CD14-positive monocyte (primary cell): ENCODE measurements at regions not wholly inside any gene's neighbourhood (a gene's known extent, or its start where the extent isn't known, plus 50 kb on each side); places are given as distances from the start of the nearest gene placed in this dataset.

ENCODE experiments used
- DNase-seq, 3 donors: peaks; one replicate each; pipeline ENCODE4 v3.0.0-alpha.2; 2011 to 2022
- H2AFZ ChIP-seq: 2 replicates; pipeline ENCODE4 v1.6.0; 2012; ENCODE audit warnings: mild to moderate bottlenecking, low read depth, low read length, inconsistent platforms; ENCODE audit not compliant: insufficient read depth, poor library complexity, severe bottlenecking
- H3K27ac ChIP-seq, 2 donors: 1 replicate in 1 of 2; 2 replicates in 1 of 2; pipeline ENCODE4 v1.5.1; 2012 to 2013; ENCODE audit warnings: low read length in 2 of 2, control low read depth in 1 of 2, inconsistent platforms in 1 of 2, low read depth in 1 of 2, mild to moderate bottlenecking in 1 of 2
- H3K27me3 ChIP-seq, 2 donors: one replicate each; pipeline versions ENCODE4 v1.6.0 to v1.6.1; 2011 to 2013; ENCODE audit warnings: low read length in 2 of 2; ENCODE audit not compliant: control insufficient read depth in 2 of 2, insufficient read depth in 2 of 2
- H3K36me3 ChIP-seq, 2 donors: replicated peaks in 1 of 2; 1 replicate in 1 of 2; 2 replicates in 1 of 2; pipeline versions ENCODE4 v1.5.1 to v1.6.1; 2012 to 2013; ENCODE audit warnings: low read length in 2 of 2, control low read depth in 1 of 2, inconsistent platforms in 1 of 2, mild to moderate bottlenecking in 1 of 2; ENCODE audit not compliant: insufficient read depth in 2 of 2, control insufficient read depth in 1 of 2
- H3K4me1 ChIP-seq, 2 donors: 1 replicate in 1 of 2; 2 replicates in 1 of 2; pipeline versions ENCODE4 v1.5.1 to v1.6.1; 2012 to 2013; ENCODE audit warnings: low read length in 2 of 2, control low read depth in 1 of 2, inconsistent platforms in 1 of 2, mild to moderate bottlenecking in 1 of 2, moderate library complexity in 1 of 2; ENCODE audit not compliant: insufficient read depth in 2 of 2, control insufficient read depth in 1 of 2
- H3K4me2 ChIP-seq: replicated peaks from 2 replicates; pipeline ENCODE3; 2012; ENCODE audit warnings: low read length, moderate library complexity, mild to moderate bottlenecking; ENCODE audit not compliant: poor library complexity, severe bottlenecking; ENCODE audit errors: extremely low read depth
- H3K4me3 ChIP-seq, 3 experiments: fragments of 200-600 bp in 1 of 3; sonication (generic) in 1 of 3; replicated peaks in 1 of 3; 1 replicate in 2 of 3; 2 replicates in 1 of 3; pipeline ENCODE4 v1.5.1; 2011 to 2013; ENCODE audit warnings: low read length in 3 of 3, mild to moderate bottlenecking in 3 of 3, control low read depth in 2 of 3, low read depth in 2 of 3, inconsistent platforms in 1 of 3, moderate library complexity in 1 of 3
- H3K79me2 ChIP-seq: 2 replicates; pipeline ENCODE4 v1.6.0; 2012; ENCODE audit warnings: mild to moderate bottlenecking, control low read depth, inconsistent platforms, low read length, moderate library complexity; ENCODE audit not compliant: insufficient read depth
- H3K9ac ChIP-seq: 2 replicates; pipeline ENCODE4 v1.6.0; 2017; ENCODE audit warnings: low read length, mild to moderate bottlenecking; ENCODE audit not compliant: insufficient read depth, poor library complexity, severe bottlenecking
- H3K9me3 ChIP-seq, 2 donors: replicated peaks in 1 of 2; 1 replicate in 1 of 2; 2 replicates in 1 of 2; pipeline versions ENCODE4 v1.5.1 to v1.6.1; 2012 to 2013; ENCODE audit warnings: low read length in 2 of 2, control low read depth in 1 of 2; ENCODE audit not compliant: control insufficient read depth in 1 of 2, insufficient read depth in 1 of 2
- H4K20me1 ChIP-seq: 2 replicates; pipeline ENCODE4 v1.6.0; 2012; ENCODE audit warnings: mild to moderate bottlenecking, low read length, control low read depth, moderate library complexity; ENCODE audit not compliant: insufficient read depth
- H3K27ac Mint-ChIP-seq, 7 donors: one replicate each; pipeline ENCODE4 v1.8.0; 2020; ENCODE audit warnings: mild to moderate bottlenecking in 7 of 7, mixed read lengths in 7 of 7, moderate library complexity in 6 of 7, inconsistent platforms in 2 of 7
- H3K27me3 Mint-ChIP-seq, 3 donors: one replicate each; pipeline ENCODE4 v1.8.0; 2021 to 2022; ENCODE audit warnings: low read depth in 3 of 3, mild to moderate bottlenecking in 3 of 3, mixed read lengths in 3 of 3, moderate library complexity in 3 of 3, inconsistent platforms in 1 of 3
- H3K36me3 Mint-ChIP-seq, 2 donors: one replicate each; pipeline ENCODE4 v1.8.0; 2020; ENCODE audit warnings: mixed read lengths in 2 of 2, inconsistent platforms in 1 of 2, mild to moderate bottlenecking in 1 of 2
- H3K4me1 Mint-ChIP-seq: one replicate; pipeline ENCODE4 v1.8.0; 2020; ENCODE audit warnings: mild to moderate bottlenecking, mixed read lengths
- H3K4me3 Mint-ChIP-seq, 2 donors: one replicate each; pipeline ENCODE4 v1.8.0; 2020; ENCODE audit warnings: mild to moderate bottlenecking in 2 of 2, mixed read lengths in 2 of 2, moderate library complexity in 1 of 2
- H3K9me3 Mint-ChIP-seq, 7 donors: one replicate each; pipeline ENCODE4 v1.8.0; 2020 to 2022; ENCODE audit warnings: mixed read lengths in 7 of 7, mild to moderate bottlenecking in 6 of 7, moderate library complexity in 6 of 7, inconsistent platforms in 2 of 7
- WGBS: methylation state at CpG from one replicate; pipeline ENCODE4 v1.1.5; 2013; ENCODE audit warnings: missing lambda C conversion rate; ENCODE audit not compliant: insufficient coverage; 5-methylcytosine and 5-hydroxymethylcytosine counted together
- intact Hi-C, 2 donors: fragments of 100-400 bp; cut with micrococcal nuclease; formaldehyde crosslinking; loops; one replicate each; pipeline versions ENCODE4 v1.15.0 to v1.15.1; 2023
- TF ChIP-seq, protein P1 (sequence below): fragments of 200-600 bp; IDR thresholded peaks from one replicate; pipeline ENCODE4 v1.8.0; 2022; ENCODE audit warnings: antibody characterized with exemption, mild to moderate bottlenecking

DNA sequence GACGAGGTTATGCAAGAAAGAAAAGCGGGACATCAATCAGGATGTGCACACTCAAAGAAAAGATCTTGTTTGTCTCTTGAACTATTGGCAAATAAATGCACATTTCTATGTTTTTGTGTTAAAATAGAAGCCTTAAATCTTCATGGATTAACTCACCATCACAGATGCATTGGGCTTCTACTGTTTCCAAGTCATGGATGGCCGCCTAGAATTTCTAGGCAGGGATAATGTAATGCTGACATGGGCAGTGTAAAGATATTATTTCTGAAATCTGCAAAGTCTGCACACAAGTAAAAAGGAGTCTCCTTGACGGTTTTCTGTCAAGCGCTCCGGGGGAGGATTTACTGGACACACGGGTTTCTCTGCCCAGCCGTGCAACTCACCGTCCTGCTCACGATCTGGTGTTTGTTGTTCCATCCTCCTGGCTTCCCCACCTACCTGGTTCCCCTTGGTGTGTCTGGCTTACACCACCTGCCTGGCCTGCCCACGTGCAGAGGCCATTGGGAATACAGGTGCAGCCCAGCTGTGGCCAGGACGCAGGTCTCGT is 103.3 kb upstream of the FZD10 start:
- peaks cover 5 to 45% (median 17%) of the 10 kb centered on the region in 7 donors for H3K9me3 Mint-ChIP-seq
- Histone ChIP-seq H3K27ac (no peak overlapping the region), H3K4me2 (no peak overlapping the region), H3K9ac (no peak overlapping the region), H3K27me3 (no peaks in the 10 kb centered on the region), H3K4me3 (no peak overlapping the region), H3K79me2 (no peaks in the 10 kb centered on the region), H3K9me3 (peaks cover 7 to 23% of the 10 kb centered on the region in 2 donors), H3K36me3 (no peaks in the 10 kb centered on the region), H2AFZ (no peak overlapping the region), H4K20me1 (no peaks in the 10 kb centered on the region), H3K4me1 (no peaks in the 10 kb centered on the region)
- H3K27ac Mint-ChIP-seq, result no peak overlapping the region
- TF ChIP-seq, protein P1, sequence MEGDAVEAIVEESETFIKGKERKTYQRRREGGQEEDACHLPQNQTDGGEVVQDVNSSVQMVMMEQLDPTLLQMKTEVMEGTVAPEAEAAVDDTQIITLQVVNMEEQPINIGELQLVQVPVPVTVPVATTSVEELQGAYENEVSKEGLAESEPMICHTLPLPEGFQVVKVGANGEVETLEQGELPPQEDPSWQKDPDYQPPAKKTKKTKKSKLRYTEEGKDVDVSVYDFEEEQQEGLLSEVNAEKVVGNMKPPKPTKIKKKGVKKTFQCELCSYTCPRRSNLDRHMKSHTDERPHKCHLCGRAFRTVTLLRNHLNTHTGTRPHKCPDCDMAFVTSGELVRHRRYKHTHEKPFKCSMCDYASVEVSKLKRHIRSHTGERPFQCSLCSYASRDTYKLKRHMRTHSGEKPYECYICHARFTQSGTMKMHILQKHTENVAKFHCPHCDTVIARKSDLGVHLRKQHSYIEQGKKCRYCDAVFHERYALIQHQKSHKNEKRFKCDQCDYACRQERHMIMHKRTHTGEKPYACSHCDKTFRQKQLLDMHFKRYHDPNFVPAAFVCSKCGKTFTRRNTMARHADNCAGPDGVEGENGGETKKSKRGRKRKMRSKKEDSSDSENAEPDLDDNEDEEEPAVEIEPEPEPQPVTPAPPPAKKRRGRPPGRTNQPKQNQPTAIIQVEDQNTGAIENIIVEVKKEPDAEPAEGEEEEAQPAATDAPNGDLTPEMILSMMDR, result no peak
- H3K4me1 Mint-ChIP-seq, result no peaks in the 10 kb centered on the region
- H3K27me3 Mint-ChIP-seq, result peaks cover 0 to 2% (median 2%) of the 10 kb centered on the region in 3 donors
- H3K4me3 Mint-ChIP-seq, result no peak overlapping the region
- H3K36me3 Mint-ChIP-seq, result no peaks in the 10 kb centered on the region
- no peak for DNase-seq
- intact Hi-C loops, result no loop called here
- WGBS, result 86% methylated on average over 11 of the region's 13 CpGs

DNA sequence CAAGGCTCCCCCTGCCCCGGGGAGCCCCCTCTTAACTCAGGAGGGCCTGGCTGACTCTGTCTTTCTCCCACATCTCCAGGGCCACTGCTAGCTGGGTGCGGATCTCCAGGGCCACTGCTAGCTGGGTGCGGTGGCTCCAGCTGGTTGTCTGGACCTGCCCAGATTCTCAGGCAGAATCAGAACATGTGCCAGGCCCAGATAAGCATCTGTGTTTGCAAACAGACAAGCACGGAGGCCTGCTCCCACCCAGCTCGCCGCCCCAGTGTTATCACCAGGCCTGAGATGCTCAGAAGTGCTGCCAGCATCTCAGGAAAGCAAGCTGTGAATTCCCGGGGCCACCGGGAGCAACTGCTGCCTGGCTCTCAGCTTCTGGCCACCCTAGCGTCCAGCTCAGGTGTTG is 98.4 kb upstream of the FZD10 start:
- no peak overlapping the region for H3K27ac Mint-ChIP-seq
- DNase-seq, result no peak
- H3K4me3 ChIP-seq, result no peak overlapping the region
- TF ChIP-seq, protein P1, result no peak
- peaks cover 0 to 16% of the 10 kb centered on the region in 2 donors for H3K9me3 ChIP-seq
- H3K9ac ChIP-seq, result no peak overlapping the region
- no peak overlapping the region for H3K4me3 Mint-ChIP-seq
- no peak overlapping the region for H2AFZ ChIP-seq
- H4K20me1 ChIP-seq, result no peaks in the 10 kb centered on the region
- no peaks in the 10 kb centered on the region for H3K36me3 ChIP-seq
- no peaks in the 10 kb centered on the region for H3K27me3 ChIP-seq
- H3K4me1 Mint-ChIP-seq, result no peaks in the 10 kb centered on the region
- H3K9me3 Mint-ChIP-seq, result peaks cover 4 to 31% (median 10%) of the 10 kb centered on the region in 7 donors
- no peaks in the 10 kb centered on the region for H3K79me2 ChIP-seq
- WGBS, result 97% methylated on average over 9 of the region's 9 CpGs
- no peaks in the 10 kb centered on the region for H3K36me3 Mint-ChIP-seq
- no peaks in the 10 kb centered on the region for H3K4me1 ChIP-seq
- no peak overlapping the region for H3K27ac ChIP-seq
- no peaks in the 10 kb centered on the region for H3K27me3 Mint-ChIP-seq
- no peak overlapping the region for H3K4me2 ChIP-seq
- intact Hi-C loops, result no loop called here
